ENCODE measurements at regions not wholly inside any gene's neighbourhood (a gene's known extent, or its start where the extent isn't known, plus 50 kb on each side); places are given as distances from the start of the nearest gene placed in this dataset.

- TF ChIP-seq CTCF (conservative IDR thresholded peaks at IDR 0.05; ENCODE audit: low read depth, low read length) (no peak), EZH2 (IDR thresholded peaks at IDR 0.05; ENCODE audit: borderline replicate concordance, low read depth, low read length, poor library complexity, severe bottlenecking) (no peak)
Measured at GRCh38 chr11:69376155-69377028, 82.4 kb downstream of the MYEOV start.
